Peyer's patch (tissue), 4 donors: ENCODE measurements at regions not wholly inside any gene's neighbourhood (a gene's known extent, or its start where the extent isn't known, plus 50 kb on each side); places are given as distances from the start of the nearest gene placed in this dataset.

ENCODE experiments used
- POLR2A ChIP-seq, 2 donors: fragments of 450-650 bp; IDR thresholded peaks; one replicate each; pipeline ENCODE4 v1.5.1; 2017; ENCODE audit warnings: antibody characterized with exemption in 2 of 2, mild to moderate bottlenecking in 2 of 2, moderate library complexity in 2 of 2
- TF ChIP-seq, protein P1 (sequence below), 6 experiments: fragments of 450-650 bp in 4 of 6; fragments of 200-600 bp in 2 of 6; sonication (generic) in 1 of 6; IDR thresholded peaks; one replicate each; pipeline ENCODE4 v1.5.1; 2017 to 2019; ENCODE audit warnings: antibody characterized with exemption in 6 of 6, mild to moderate bottlenecking in 3 of 6, moderate library complexity in 1 of 6

DNA sequence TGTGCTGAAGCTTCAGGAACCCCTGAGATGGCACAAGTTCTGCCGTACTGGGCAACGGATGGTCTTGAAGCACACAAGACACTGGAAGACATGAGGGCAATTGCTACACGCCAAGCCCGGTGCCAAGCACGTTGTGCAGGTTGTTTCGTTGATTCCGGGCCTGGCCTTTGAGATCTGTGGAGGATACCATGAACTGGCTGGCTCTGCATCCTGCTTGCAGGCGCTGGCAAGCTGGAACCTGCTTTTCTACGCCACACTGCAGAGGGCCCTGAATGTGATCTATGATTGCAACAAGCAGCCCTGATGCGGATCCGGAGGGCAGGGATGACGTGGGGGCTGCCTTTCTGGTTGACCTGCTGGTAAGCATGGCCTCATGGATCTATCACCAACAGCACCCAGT lies 262.5 kb upstream of the ATP10A start:
- TF ChIP-seq, protein P1, sequence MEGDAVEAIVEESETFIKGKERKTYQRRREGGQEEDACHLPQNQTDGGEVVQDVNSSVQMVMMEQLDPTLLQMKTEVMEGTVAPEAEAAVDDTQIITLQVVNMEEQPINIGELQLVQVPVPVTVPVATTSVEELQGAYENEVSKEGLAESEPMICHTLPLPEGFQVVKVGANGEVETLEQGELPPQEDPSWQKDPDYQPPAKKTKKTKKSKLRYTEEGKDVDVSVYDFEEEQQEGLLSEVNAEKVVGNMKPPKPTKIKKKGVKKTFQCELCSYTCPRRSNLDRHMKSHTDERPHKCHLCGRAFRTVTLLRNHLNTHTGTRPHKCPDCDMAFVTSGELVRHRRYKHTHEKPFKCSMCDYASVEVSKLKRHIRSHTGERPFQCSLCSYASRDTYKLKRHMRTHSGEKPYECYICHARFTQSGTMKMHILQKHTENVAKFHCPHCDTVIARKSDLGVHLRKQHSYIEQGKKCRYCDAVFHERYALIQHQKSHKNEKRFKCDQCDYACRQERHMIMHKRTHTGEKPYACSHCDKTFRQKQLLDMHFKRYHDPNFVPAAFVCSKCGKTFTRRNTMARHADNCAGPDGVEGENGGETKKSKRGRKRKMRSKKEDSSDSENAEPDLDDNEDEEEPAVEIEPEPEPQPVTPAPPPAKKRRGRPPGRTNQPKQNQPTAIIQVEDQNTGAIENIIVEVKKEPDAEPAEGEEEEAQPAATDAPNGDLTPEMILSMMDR (IDR thresholded peaks at IDR 0.05), result no peak
- TF ChIP-seq POLR2A (IDR thresholded peaks at IDR 0.05), result no peak
